ENCODE measurements at regions not wholly inside any gene's neighbourhood (a gene's known extent, or its start where the extent isn't known, plus 50 kb on each side); places are given as distances from the start of the nearest gene placed in this dataset.
"Not testable (repeated sequence)": the region's sequence is repeated elsewhere in the genome, so short reads cannot be mapped to it uniquely, and the experiment has no call there.

GRCh38 chr1:148344651-148345050 is 138.5 kb downstream of the PPIAL4G start:
- not testable (repeated sequence) for DNase-seq

GRCh38 chr1:148341729-148342128 is 141.4 kb downstream of the PPIAL4G start:
- not testable (repeated sequence) for H3K4me3 ChIP-seq (ENCODE audit: insufficient read depth, low read depth, low read length, poor library complexity, severe bottlenecking); H3K36me3 ChIP-seq (ENCODE audit: control insufficient read depth, insufficient read depth, low read length); H3K27ac ChIP-seq (ENCODE audit: insufficient read depth, low read length, poor library complexity, severe bottlenecking); DNase-seq; H3K27me3 ChIP-seq (replicated peaks; ENCODE audit: control insufficient read depth, insufficient read depth, low read length, poor library complexity, severe bottlenecking); H3K9me3 ChIP-seq (ENCODE audit: control insufficient read depth, low read length); H3K4me1 ChIP-seq (ENCODE audit: control insufficient read depth, insufficient read depth, low read length, poor library complexity, severe bottlenecking)

More at GRCh38 chr1:148344651-148345050, 138.5 kb downstream of the PPIAL4G start:
- H3K27ac ChIP-seq (ENCODE audit: insufficient read depth, low read length, poor library complexity, severe bottlenecking); H3K27me3 ChIP-seq (replicated peaks; ENCODE audit: control insufficient read depth, insufficient read depth, low read length, poor library complexity, severe bottlenecking); H3K4me1 ChIP-seq (ENCODE audit: control insufficient read depth, insufficient read depth, low read length, poor library complexity, severe bottlenecking); H3K9me3 ChIP-seq (ENCODE audit: control insufficient read depth, low read length); H3K36me3 ChIP-seq (ENCODE audit: control insufficient read depth, insufficient read depth, low read length); H3K4me3 ChIP-seq (ENCODE audit: insufficient read depth, low read depth, low read length, poor library complexity, severe bottlenecking): not testable (repeated sequence)

- H3K36me3 ChIP-seq (ENCODE audit: control insufficient read depth, insufficient read depth, low read length); H3K9me3 ChIP-seq (ENCODE audit: control insufficient read depth, low read length); H3K27me3 ChIP-seq (replicated peaks; ENCODE audit: control insufficient read depth, insufficient read depth, low read length, poor library complexity, severe bottlenecking); H3K4me1 ChIP-seq (ENCODE audit: control insufficient read depth, insufficient read depth, low read length, poor library complexity, severe bottlenecking); DNase-seq; H3K27ac ChIP-seq (ENCODE audit: insufficient read depth, low read length, poor library complexity, severe bottlenecking); H3K4me3 ChIP-seq (ENCODE audit: insufficient read depth, low read depth, low read length, poor library complexity, severe bottlenecking): not testable (repeated sequence)
Observed at GRCh38 chr1:148336121-148336918, 146.8 kb downstream of the PPIAL4G start.

GRCh38 chr1:148334339-148335130 is 148.6 kb downstream of the PPIAL4G start:
- Histone ChIP-seq H3K9me3 (ENCODE audit: control insufficient read depth, low read length) (no peaks in the 10 kb centered on the region), H3K27ac (ENCODE audit: insufficient read depth, low read length, poor library complexity, severe bottlenecking) (peak overlapping the region; percentile 56), H3K4me1 (ENCODE audit: control insufficient read depth, insufficient read depth, low read length, poor library complexity, severe bottlenecking) (peaks cover 7% of the 10 kb centered on the region), H3K36me3 (ENCODE audit: control insufficient read depth, insufficient read depth, low read length) (no peaks in the 10 kb centered on the region), H3K27me3 (replicated peaks; ENCODE audit: control insufficient read depth, insufficient read depth, low read length, poor library complexity, severe bottlenecking) (no peaks in the 10 kb centered on the region), H3K4me3 (ENCODE audit: insufficient read depth, low read depth, low read length, poor library complexity, severe bottlenecking) (peak overlapping the region; percentile 62)
- peak; percentile 63 to 67 (median 65) for DNase-seq

- no peak for DNase-seq
- H3K4me3 ChIP-seq (ENCODE audit: insufficient read depth, low read depth, low read length, poor library complexity, severe bottlenecking), result peak overlapping the region; percentile 62
Observed at GRCh38 chr1:148333875-148334338, 149.2 kb downstream of the PPIAL4G start.

GRCh38 chr1:148328884-148329283 is 154.2 kb downstream of the PPIAL4G start:
- H3K27me3 ChIP-seq (replicated peaks; ENCODE audit: control insufficient read depth, insufficient read depth, low read length, poor library complexity, severe bottlenecking), result no peaks in the 10 kb centered on the region
- DNase-seq, result no peak

More at GRCh38 chr1:148333875-148334338, 149.2 kb downstream of the PPIAL4G start:
- no peaks in the 10 kb centered on the region for H3K36me3 ChIP-seq (ENCODE audit: control insufficient read depth, insufficient read depth, low read length)
- H3K9me3 ChIP-seq (ENCODE audit: control insufficient read depth, low read length), result no peaks in the 10 kb centered on the region
- H3K27ac ChIP-seq (ENCODE audit: insufficient read depth, low read length, poor library complexity, severe bottlenecking), result peak overlapping the region; percentile 56
- no peaks in the 10 kb centered on the region for H3K27me3 ChIP-seq (replicated peaks; ENCODE audit: control insufficient read depth, insufficient read depth, low read length, poor library complexity, severe bottlenecking)
- H3K4me1 ChIP-seq (ENCODE audit: control insufficient read depth, insufficient read depth, low read length, poor library complexity, severe bottlenecking), result peaks cover 7% of the 10 kb centered on the region

GRCh38 chr1:148325031-148325430 is 158.1 kb downstream of the PPIAL4G start:
- not testable (repeated sequence) for H3K4me3 ChIP-seq (ENCODE audit: insufficient read depth, low read depth, low read length, poor library complexity, severe bottlenecking); H3K36me3 ChIP-seq (ENCODE audit: control insufficient read depth, insufficient read depth, low read length); H3K27ac ChIP-seq (ENCODE audit: insufficient read depth, low read length, poor library complexity, severe bottlenecking); DNase-seq; H3K4me1 ChIP-seq (ENCODE audit: control insufficient read depth, insufficient read depth, low read length, poor library complexity, severe bottlenecking); H3K9me3 ChIP-seq (ENCODE audit: control insufficient read depth, low read length); H3K27me3 ChIP-seq (replicated peaks; ENCODE audit: control insufficient read depth, insufficient read depth, low read length, poor library complexity, severe bottlenecking)

More at GRCh38 chr1:148328884-148329283, 154.2 kb downstream of the PPIAL4G start:
- Histone ChIP-seq H3K4me1 (ENCODE audit: control insufficient read depth, insufficient read depth, low read length, poor library complexity, severe bottlenecking) (peaks cover 6% of the 10 kb centered on the region), H3K9me3 (ENCODE audit: control insufficient read depth, low read length) (no peaks in the 10 kb centered on the region), H3K4me3 (ENCODE audit: insufficient read depth, low read depth, low read length, poor library complexity, severe bottlenecking) (no peak overlapping the region), H3K36me3 (ENCODE audit: control insufficient read depth, insufficient read depth, low read length) (no peaks in the 10 kb centered on the region), H3K27ac (ENCODE audit: insufficient read depth, low read length, poor library complexity, severe bottlenecking) (no peak overlapping the region)

GRCh38 chr1:148324465-148324864 is 158.6 kb downstream of the PPIAL4G start:
- H3K27ac ChIP-seq (ENCODE audit: insufficient read depth, low read length, poor library complexity, severe bottlenecking); H3K36me3 ChIP-seq (ENCODE audit: control insufficient read depth, insufficient read depth, low read length); DNase-seq; H3K9me3 ChIP-seq (ENCODE audit: control insufficient read depth, low read length); H3K4me3 ChIP-seq (ENCODE audit: insufficient read depth, low read depth, low read length, poor library complexity, severe bottlenecking); H3K4me1 ChIP-seq (ENCODE audit: control insufficient read depth, insufficient read depth, low read length, poor library complexity, severe bottlenecking); H3K27me3 ChIP-seq (replicated peaks; ENCODE audit: control insufficient read depth, insufficient read depth, low read length, poor library complexity, severe bottlenecking): not testable (repeated sequence)

- peaks cover 11% of the 10 kb centered on the region for H3K4me1 ChIP-seq (ENCODE audit: control insufficient read depth, insufficient read depth, low read length, poor library complexity, severe bottlenecking)
- H3K27me3 ChIP-seq (replicated peaks; ENCODE audit: control insufficient read depth, insufficient read depth, low read length, poor library complexity, severe bottlenecking); H3K4me3 ChIP-seq (ENCODE audit: insufficient read depth, low read depth, low read length, poor library complexity, severe bottlenecking); H3K27ac ChIP-seq (ENCODE audit: insufficient read depth, low read length, poor library complexity, severe bottlenecking); DNase-seq; H3K9me3 ChIP-seq (ENCODE audit: control insufficient read depth, low read length); H3K36me3 ChIP-seq (ENCODE audit: control insufficient read depth, insufficient read depth, low read length): not testable (repeated sequence)
Observed at GRCh38 chr1:148320079-148320478, 163.0 kb downstream of the PPIAL4G start.

GRCh38 chr1:148318904-148319242 is 164.2 kb downstream of the PPIAL4G start:
- Histone ChIP-seq H3K4me1 (ENCODE audit: control insufficient read depth, insufficient read depth, low read length, poor library complexity, severe bottlenecking) (peaks cover 11% of the 10 kb centered on the region), H3K36me3 (ENCODE audit: control insufficient read depth, insufficient read depth, low read length) (no peaks in the 10 kb centered on the region), H3K9me3 (ENCODE audit: control insufficient read depth, low read length) (no peaks in the 10 kb centered on the region), H3K27me3 (replicated peaks; ENCODE audit: control insufficient read depth, insufficient read depth, low read length, poor library complexity, severe bottlenecking) (no peaks in the 10 kb centered on the region), H3K4me3 (ENCODE audit: insufficient read depth, low read depth, low read length, poor library complexity, severe bottlenecking) (peak overlapping the region; percentile 53), H3K27ac (ENCODE audit: insufficient read depth, low read length, poor library complexity, severe bottlenecking) (no peak overlapping the region)
- DNase-seq, result no peak

Data from effector memory CD4-positive, alpha-beta T cell (primary cell).